ENCODE measurements at regions not wholly inside any gene's neighbourhood (a gene's known extent, or its start where the extent isn't known, plus 50 kb on each side); places are given as distances from the start of the nearest gene placed in this dataset.
"Not testable (repeated sequence)": the region's sequence is repeated elsewhere in the genome, so short reads cannot be mapped to it uniquely, and the experiment has no call there.

GRCh38 chr6:74357321-74357720 is 661.3 kb downstream of the CD109 start:
- DNase-seq: no peak

GRCh38 chr6:74356391-74356790 is 660.4 kb downstream of the CD109 start:
- DNase-seq: no peak

GRCh38 chr6:74346936-74347535 is 651.0 kb downstream of the CD109 start:
- DNase-seq: no peak

- no peak for DNase-seq
Observed at GRCh38 chr6:74343804-74344203, 647.8 kb downstream of the CD109 start.

GRCh38 chr6:74343321-74343720 is 647.3 kb downstream of the CD109 start:
- not testable (repeated sequence) for DNase-seq

GRCh38 chr6:74334722-74335121 is 638.7 kb downstream of the CD109 start:
- DNase-seq: no peak

- DNase-seq: no peak
Observed at GRCh38 chr6:74333406-74333805, 637.4 kb downstream of the CD109 start.

- DNase-seq: no peak
Observed at GRCh38 chr6:74320715-74321114, 624.7 kb downstream of the CD109 start.

GRCh38 chr6:74320074-74320473 is 624.1 kb downstream of the CD109 start:
- no peak for DNase-seq

GRCh38 chr6:74319292-74319691 is 623.3 kb downstream of the CD109 start:
- DNase-seq: no peak

- DNase-seq: no peak
Observed at GRCh38 chr6:74318738-74319137, 622.7 kb downstream of the CD109 start.

- no peak for DNase-seq
Observed at GRCh38 chr6:74312081-74312480, 616.1 kb downstream of the CD109 start.

- no peak for DNase-seq
Observed at GRCh38 chr6:74311431-74311830, 615.4 kb downstream of the CD109 start.

GRCh38 chr6:74289884-74290283 is 593.9 kb downstream of the CD109 start:
- DNase-seq: no peak

- no peak for DNase-seq
Observed at GRCh38 chr6:74287932-74288331, 591.9 kb downstream of the CD109 start.

- DNase-seq: no peak
Observed at GRCh38 chr6:74287441-74287840, 591.4 kb downstream of the CD109 start.

- no peak for DNase-seq
Observed at GRCh38 chr6:74284284-74284683, 588.3 kb downstream of the CD109 start.

GRCh38 chr6:74283532-74283931 is 587.5 kb downstream of the CD109 start:
- no peak for DNase-seq

- no peak for DNase-seq
Observed at GRCh38 chr6:74282143-74282689, 586.2 kb downstream of the CD109 start.

- DNase-seq: no peak
Observed at GRCh38 chr6:74280130-74280692, 584.2 kb downstream of the CD109 start.

- DNase-seq: no peak
Observed at GRCh38 chr6:74277777-74278186, 581.8 kb downstream of the CD109 start.

- no peak for DNase-seq
Observed at GRCh38 chr6:74273541-74273940, 577.5 kb downstream of the CD109 start.

GRCh38 chr6:74269600-74269858 is 573.5 kb downstream of the CD109 start:
- no peak for DNase-seq

GRCh38 chr6:74268815-74269599 is 573.0 kb downstream of the CD109 start:
- DNase-seq: no peak
